Endothelial cell of umbilical vein (primary cell): ENCODE measurements at regions not wholly inside any gene's neighbourhood (a gene's known extent, or its start where the extent isn't known, plus 50 kb on each side); places are given as distances from the start of the nearest gene placed in this dataset.

Experiments
- BruUV-seq: library from RNA; stranded (reverse); fragments of 400-500 nt; replicated peaks from 2 replicates; lab custom pipeline; 2021; lab: Mats Ljungman, UMichigan
- CTCF ChIA-PET: fragments of 300-600, 350-600 bp; sonication (Branson Sonifier 250); formaldehyde crosslinking; loops from one replicate; lab custom pipeline; 2021; ENCODE audit warnings: antibody characterized with exemption, inconsistent platforms; lab: Charles Lee
- POLR2A ChIA-PET: fragments of 300-600, 350-600 bp; sonication (Branson Sonifier 250); formaldehyde crosslinking; loops from one replicate; lab custom pipeline; 2021; ENCODE audit warnings: antibody characterized with exemption, inconsistent platforms; lab: Charles Lee
- DNase-seq: peaks from one replicate; pipeline ENCODE4 v3.0.0-alpha.2; 2011; ENCODE audit warnings: low read depth, low spot score
- FAIRE-seq: peaks from 2 replicates; lab custom pipeline; 2011; peaks lifted over from hg19 to GRCh38; lab: Jason Lieb, UNC
- H2AFZ ChIP-seq: 2 replicates; pipeline ENCODE4 v1.6.0; 2012; ENCODE audit warnings: low read depth, low read length, control low read depth, inconsistent platforms
- H3K27ac ChIP-seq: 2 replicates; pipeline ENCODE4 v1.5.1; 2011; ENCODE audit warnings: low read depth, mild to moderate bottlenecking, control low read depth, low read length, moderate library complexity; ENCODE audit not compliant: insufficient read depth
- H3K27me3 ChIP-seq, 2 experiments: 2 replicates each; pipeline versions ENCODE4 v1.6.0 to v1.6.1; 2011; ENCODE audit warnings: low read length in 2 of 2, mixed read lengths in 1 of 2; ENCODE audit not compliant: control insufficient read depth in 2 of 2, insufficient read depth in 2 of 2
- H3K36me3 ChIP-seq, 2 experiments: 2 replicates in 1 of 2; 3 replicates in 1 of 2; pipeline ENCODE4 v1.5.1; 2011; ENCODE audit warnings: low read length in 2 of 2, mild to moderate bottlenecking in 1 of 2, moderate library complexity in 1 of 2; ENCODE audit not compliant: control insufficient read depth in 2 of 2, insufficient read depth in 2 of 2; ENCODE audit errors: extremely low read depth in 1 of 2
- H3K4me1 ChIP-seq: 3 replicates; pipeline ENCODE4 v1.5.1; 2011; ENCODE audit warnings: mild to moderate bottlenecking, low read length; ENCODE audit not compliant: control insufficient read depth, insufficient read depth; ENCODE audit errors: extremely low read depth
- H3K4me2 ChIP-seq: 2 replicates; pipeline ENCODE4 v1.6.1; 2011; ENCODE audit warnings: low read length, control low read depth, mixed read lengths; ENCODE audit not compliant: insufficient read depth
- H3K4me3 ChIP-seq, 3 experiments: fragments of 200-600 bp in 1 of 3; sonication (generic), shearing (Covaris generic) in 1 of 3; replicated peaks in 1 of 3; 2 replicates each; pipeline ENCODE4 v1.5.1; 2011 to 2016; ENCODE audit warnings: control low read depth in 3 of 3, low read length in 3 of 3, mild to moderate bottlenecking in 2 of 3, inconsistent platforms in 1 of 3, low read depth in 1 of 3, moderate library complexity in 1 of 3; ENCODE audit not compliant: insufficient read depth in 1 of 3
- H3K79me2 ChIP-seq: 2 replicates; pipeline ENCODE4 v1.6.0; 2012; ENCODE audit warnings: low read length, inconsistent platforms; ENCODE audit not compliant: control insufficient read depth, insufficient read depth
- H3K9ac ChIP-seq: replicated peaks from 2 replicates; pipeline ENCODE3; 2011; ENCODE audit warnings: low read length, control low read depth; ENCODE audit not compliant: insufficient read depth; ENCODE audit errors: extremely low read depth
- H3K9me1 ChIP-seq: replicated peaks from 3 replicates; pipeline ENCODE4 v1.6.0; 2011; ENCODE audit warnings: mild to moderate bottlenecking, low read length; ENCODE audit not compliant: control insufficient read depth, insufficient read depth; ENCODE audit errors: extremely low read depth
- H3K9me3 ChIP-seq: replicated peaks from 2 replicates; pipeline ENCODE4 v1.5.1; 2012; ENCODE audit warnings: low read length, inconsistent platforms; ENCODE audit not compliant: control insufficient read depth, insufficient read depth
- H4K20me1 ChIP-seq: replicated peaks from 2 replicates; pipeline ENCODE3; 2011; ENCODE audit warnings: mild to moderate bottlenecking, low read length; ENCODE audit not compliant: control insufficient read depth, insufficient read depth; ENCODE audit errors: extremely low read depth
- CTCF ChIP-seq, 2 donors: IDR thresholded peaks; 1 replicate in 1 of 2; 2 replicates in 1 of 2; pipeline ENCODE4 v1.5.1; 2011; ENCODE audit warnings: low read length in 2 of 2, mild to moderate bottlenecking in 2 of 2, moderate library complexity in 2 of 2, control low read depth in 1 of 2, inconsistent platforms in 1 of 2, low read depth in 1 of 2; ENCODE audit not compliant: insufficient read depth in 1 of 2; ENCODE audit errors: extremely low read depth in 1 of 2
- EZH2 ChIP-seq: IDR thresholded peaks from 2 replicates; pipeline ENCODE4 v1.6.1; 2012; ENCODE audit warnings: borderline replicate concordance, low read depth, mild to moderate bottlenecking, moderate library complexity, low read length, inconsistent platforms; ENCODE audit not compliant: severe bottlenecking
- FOS ChIP-seq: IDR thresholded peaks from 2 replicates; pipeline ENCODE4 v1.6.1; 2011; ENCODE audit warnings: mild to moderate bottlenecking, low read length, moderate library complexity, borderline replicate concordance; ENCODE audit not compliant: insufficient read depth
- GATA2 ChIP-seq: IDR thresholded peaks from 2 replicates; pipeline ENCODE4 v1.7.0; 2011; ENCODE audit warnings: low read depth, mild to moderate bottlenecking, moderate library complexity, mixed read lengths, low read length; ENCODE audit not compliant: insufficient read length, insufficient read depth
- JUN ChIP-seq: IDR thresholded peaks from 2 replicates; pipeline ENCODE4 v1.6.1; 2011; ENCODE audit warnings: borderline replicate concordance, low read depth; ENCODE audit not compliant: insufficient read length, insufficient read depth
- MAX ChIP-seq: IDR thresholded peaks from 2 replicates; pipeline ENCODE4 v1.6.1; 2011; ENCODE audit not compliant: insufficient read depth, insufficient read length
- MYC ChIP-seq: IDR thresholded peaks from one replicate; pipeline ENCODE4 v1.6.1; 2011; ENCODE audit warnings: mild to moderate bottlenecking, low read depth, low read length
- POLR2A ChIP-seq: IDR thresholded peaks from 2 replicates; pipeline ENCODE4 v1.6.1; 2012; ENCODE audit warnings: low read depth, mild to moderate bottlenecking, control low read depth, low read length
- POLR2AphosphoS5 ChIP-seq: IDR thresholded peaks from 2 replicates; pipeline ENCODE4 v1.6.1; 2012; ENCODE audit warnings: low read depth, mild to moderate bottlenecking, control low read depth, low read length, moderate library complexity; ENCODE audit not compliant: insufficient read depth
- dilution Hi-C: fragments of 300-500 bp; cut with MboI; formaldehyde crosslinking; loops from one replicate; pipeline ENCODE4 v1.15.0; 2019; ENCODE audit warnings: low sequenced_read_pairs; ENCODE audit not compliant: extremely low pct_ligation_motif_present
- intact Hi-C: fragments of 100-400 bp; cut with micrococcal nuclease; formaldehyde crosslinking; loops from one replicate; pipeline ENCODE4 v1.10.0; 2022

- Histone ChIP-seq H3K4me1 (no peaks in the 10 kb centered on the region), H4K20me1 (no peaks in the 10 kb centered on the region), H3K27ac (no peak overlapping the region), H3K79me2 (no peaks in the 10 kb centered on the region), H3K9ac (no peak overlapping the region), H2AFZ (no peak overlapping the region), H3K4me3 (no peak overlapping the region), H3K36me3 (no peaks in the 10 kb centered on the region), H3K4me2 (no peak overlapping the region), H3K9me3 (no peaks in the 10 kb centered on the region), H3K27me3 (no peaks in the 10 kb centered on the region), H3K9me1 (no peaks in the 10 kb centered on the region)
- dilution Hi-C loops (no loop called here), intact Hi-C loops (loop anchor here (1.0 to 10.0 kb wide), 3 partner anchors 397 to 623 kb away; no protein-coding TSS in a partner anchor)
- ChIA-PET CTCF (interaction anchor here (0.7 to 2.2 kb wide), 5 partner anchors 10 to 623 kb away, joined by 3 to 25 read pairs (median 3); no protein-coding TSS in a partner anchor), POLR2A (no interaction called here)
- BruUV-seq: no TSS peak
- FAIRE-seq (peak; percentile 46), DNase-seq (peak; percentile 1)
- TF ChIP-seq MAX (no peak), CTCF (IDR thresholded peaks at IDR 0.05; ENCODE audit: extremely low read depth in 1 of 2, insufficient read depth in 1 of 2, low read depth in 1 of 2, low read length in 2 of 2) (peak; percentile 15 to 23)
Observed at GRCh38 chr13:68927387-68928026, 1180.1 kb upstream of the ATXN8OS start.

DNA sequence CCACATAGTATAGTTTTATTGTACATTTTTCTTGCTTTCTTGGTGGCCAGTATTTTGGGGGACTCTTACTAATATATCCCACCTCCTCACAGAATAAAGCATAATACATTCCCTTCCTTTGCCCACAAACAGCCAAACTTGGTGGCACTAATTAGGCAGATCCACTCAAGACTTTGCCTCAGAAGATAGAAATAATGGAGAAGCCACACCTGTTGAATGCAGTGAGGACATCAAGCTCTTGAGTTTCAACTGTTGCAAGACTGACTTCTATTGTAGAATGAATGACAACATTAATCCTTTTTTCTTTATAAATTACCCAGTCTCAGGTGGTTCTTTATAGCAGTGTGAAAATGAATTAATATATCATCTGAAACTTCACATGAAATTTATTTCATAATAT lies 1183.6 kb upstream of the ATXN8OS start:
- no peaks in the 10 kb centered on the region for H3K9me3 ChIP-seq
- no peaks in the 10 kb centered on the region for H3K36me3 ChIP-seq
- H3K27me3 ChIP-seq: no peaks in the 10 kb centered on the region
- ChIA-PET CTCF (no interaction called here), POLR2A (no interaction called here)
- H4K20me1 ChIP-seq: no peaks in the 10 kb centered on the region
- H3K79me2 ChIP-seq: no peaks in the 10 kb centered on the region
- no peak overlapping the region for H3K4me3 ChIP-seq
- H2AFZ ChIP-seq: no peak overlapping the region
- FAIRE-seq (no peak), DNase-seq (no peak)
- BruUV-seq: no TSS peak
- H3K4me2 ChIP-seq: no peak overlapping the region
- H3K9ac ChIP-seq: no peak overlapping the region
- dilution Hi-C loops (no loop called here), intact Hi-C loops (loop anchor here (10.0 kb wide), 1 partner anchor 401 kb away; no protein-coding TSS in a partner anchor)
- H3K4me1 ChIP-seq: no peaks in the 10 kb centered on the region
- H3K9me1 ChIP-seq: no peaks in the 10 kb centered on the region
- no peak for TF ChIP-seq JUN
- TF ChIP-seq CTCF (IDR thresholded peaks at IDR 0.05; ENCODE audit: extremely low read depth in 1 of 2, insufficient read depth in 1 of 2, low read depth in 1 of 2, low read length in 2 of 2): no peak
- TF ChIP-seq FOS: no peak
- no peak for TF ChIP-seq POLR2A
- no peak for TF ChIP-seq EZH2
- no peak for TF ChIP-seq MYC
- TF ChIP-seq MAX: no peak
- no peak for TF ChIP-seq POLR2AphosphoS5
- TF ChIP-seq GATA2: no peak
- H3K27ac ChIP-seq: no peak overlapping the region
